ENCODE measurements at regions not wholly inside any gene's neighbourhood (a gene's known extent, or its start where the extent isn't known, plus 50 kb on each side); places are given as distances from the start of the nearest gene placed in this dataset.
"Not testable (repeated sequence)": the region's sequence is repeated elsewhere in the genome, so short reads cannot be mapped to it uniquely, and the experiment has no call there.

- no peak overlapping the region for H3K27ac ChIP-seq (ENCODE audit: low read depth, low read length)
- no peaks in the 10 kb centered on the region for H3K36me3 ChIP-seq (ENCODE audit: insufficient read depth, low read length)
- H3K4me1 ChIP-seq (ENCODE audit: control insufficient read depth, insufficient read depth, low read length, unreplicated experiment) = no peaks in the 10 kb centered on the region
Observed at GRCh38 chr2:128506534-128506933, 187.9 kb upstream of the HS6ST1 start.

GRCh38 chr2:128510701-128511397 lies 192.2 kb upstream of the HS6ST1 start:
- no peak overlapping the region for H2AFZ ChIP-seq (ENCODE audit: low read length, unreplicated experiment)
- no peak overlapping the region for H3K4me3 ChIP-seq (ENCODE audit: low read depth, low read length)
- no peaks in the 10 kb centered on the region for H3K79me2 ChIP-seq (ENCODE audit: control insufficient read depth, insufficient read depth, low read length, unreplicated experiment)
- H3K4me1 ChIP-seq (ENCODE audit: control insufficient read depth, insufficient read depth, low read length, unreplicated experiment) = no peaks in the 10 kb centered on the region
- no peaks in the 10 kb centered on the region for H3K27me3 ChIP-seq (ENCODE audit: insufficient read depth, low read length)
- no peak overlapping the region for H3K27ac ChIP-seq (ENCODE audit: low read depth, low read length)
- H3K36me3 ChIP-seq (ENCODE audit: insufficient read depth, low read length) = no peaks in the 10 kb centered on the region

More at GRCh38 chr2:128506534-128506933, 187.9 kb upstream of the HS6ST1 start:
- Histone ChIP-seq H3K4me3 (ENCODE audit: low read depth, low read length) (no peak overlapping the region), H3K27me3 (ENCODE audit: insufficient read depth, low read length) (no peaks in the 10 kb centered on the region), H2AFZ (ENCODE audit: low read length, unreplicated experiment) (no peak overlapping the region), H3K79me2 (ENCODE audit: control insufficient read depth, insufficient read depth, low read length, unreplicated experiment) (no peaks in the 10 kb centered on the region)

DNA sequence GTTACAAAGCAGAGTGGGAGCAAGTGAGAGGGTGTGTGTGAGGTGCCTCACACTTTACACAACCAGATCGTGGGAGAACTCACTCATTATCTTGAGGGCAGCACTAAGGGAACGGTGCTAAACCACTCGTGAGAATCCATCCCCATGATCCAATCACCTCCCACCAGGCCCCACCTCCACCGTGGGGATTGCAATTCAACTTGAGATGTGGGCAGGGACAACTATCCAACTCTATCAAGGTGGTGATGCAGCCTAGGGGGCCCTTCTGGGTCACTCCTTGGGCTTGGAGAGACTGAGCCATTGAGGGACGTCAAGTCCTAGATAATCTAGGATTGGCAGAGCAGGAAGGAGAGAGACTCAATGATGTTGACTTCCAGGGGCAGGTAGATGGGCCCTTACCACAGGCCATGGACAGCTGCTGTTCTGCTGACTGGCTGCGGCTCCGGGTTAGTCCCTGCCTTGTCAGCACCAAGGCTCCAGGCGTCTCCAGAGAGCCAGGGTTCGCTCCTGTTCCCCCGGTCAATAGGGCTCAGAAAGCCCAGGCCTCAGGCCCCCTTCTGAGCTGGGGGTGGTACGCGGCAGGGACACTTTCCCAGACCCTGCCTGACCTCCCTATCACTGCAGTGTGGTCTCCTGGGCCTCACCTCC lies 193.2 kb upstream of the HS6ST1 start:
- no peaks in the 10 kb centered on the region for H3K27me3 ChIP-seq (ENCODE audit: insufficient read depth, low read length)
- H3K4me3 ChIP-seq (ENCODE audit: low read depth, low read length) = no peak overlapping the region
- no peaks in the 10 kb centered on the region for H3K4me1 ChIP-seq (ENCODE audit: control insufficient read depth, insufficient read depth, low read length, unreplicated experiment)
- no peaks in the 10 kb centered on the region for H3K36me3 ChIP-seq (ENCODE audit: insufficient read depth, low read length)
- H3K27ac ChIP-seq (ENCODE audit: low read depth, low read length) = no peak overlapping the region
- H3K79me2 ChIP-seq (ENCODE audit: control insufficient read depth, insufficient read depth, low read length, unreplicated experiment) = no peaks in the 10 kb centered on the region
- no peak overlapping the region for H2AFZ ChIP-seq (ENCODE audit: low read length, unreplicated experiment)

DNA sequence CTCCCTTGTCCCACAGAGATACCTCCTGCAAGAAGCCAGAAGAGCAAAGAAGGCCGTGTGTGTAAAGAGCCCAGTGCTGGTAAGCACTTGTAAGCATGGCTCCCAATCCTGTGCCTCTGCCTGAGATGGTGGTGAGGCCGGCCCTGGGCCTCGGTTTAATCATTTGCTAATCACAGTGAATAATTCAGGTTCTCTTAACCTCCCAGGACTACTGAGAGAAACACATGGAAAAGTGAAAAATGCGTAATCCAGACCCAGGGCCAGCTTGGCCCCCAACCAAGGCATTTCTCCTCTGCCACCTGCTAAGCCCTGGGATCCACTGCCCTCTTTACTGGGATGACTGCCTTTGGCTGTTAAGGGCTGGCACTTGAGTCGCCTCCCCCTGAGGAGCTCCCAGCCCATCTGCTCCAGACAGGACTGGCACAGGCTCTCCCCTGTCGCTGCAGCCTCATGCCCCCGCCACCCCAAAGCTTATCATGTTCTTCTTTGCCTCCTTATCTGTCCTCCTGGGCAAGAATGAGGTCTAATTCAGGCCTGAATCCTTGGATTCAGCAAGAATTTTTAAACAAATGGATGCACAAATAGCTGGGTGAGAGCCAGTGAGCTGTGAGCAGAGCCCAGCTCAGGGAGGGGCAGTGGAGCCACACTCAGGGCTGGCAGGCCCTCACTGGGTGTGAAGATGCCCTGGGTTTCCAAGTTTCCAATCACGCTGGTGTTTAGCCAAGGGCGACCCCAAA lies 193.9 kb upstream of the HS6ST1 start:
- H2AFZ ChIP-seq (ENCODE audit: low read length, unreplicated experiment) = no peak overlapping the region
- no peak overlapping the region for H3K27ac ChIP-seq (ENCODE audit: low read depth, low read length)
- no peaks in the 10 kb centered on the region for H3K36me3 ChIP-seq (ENCODE audit: insufficient read depth, low read length)
- no peaks in the 10 kb centered on the region for H3K79me2 ChIP-seq (ENCODE audit: control insufficient read depth, insufficient read depth, low read length, unreplicated experiment)
- H3K27me3 ChIP-seq (ENCODE audit: insufficient read depth, low read length) = no peaks in the 10 kb centered on the region
- no peak overlapping the region for H3K4me3 ChIP-seq (ENCODE audit: low read depth, low read length)
- no peaks in the 10 kb centered on the region for H3K4me1 ChIP-seq (ENCODE audit: control insufficient read depth, insufficient read depth, low read length, unreplicated experiment)

- Histone ChIP-seq H3K4me3 (ENCODE audit: low read depth, low read length) (no peak overlapping the region), H2AFZ (ENCODE audit: low read length, unreplicated experiment) (no peak overlapping the region), H3K36me3 (ENCODE audit: insufficient read depth, low read length) (no peaks in the 10 kb centered on the region), H3K27me3 (ENCODE audit: insufficient read depth, low read length) (no peaks in the 10 kb centered on the region), H3K27ac (ENCODE audit: low read depth, low read length) (no peak overlapping the region), H3K79me2 (ENCODE audit: control insufficient read depth, insufficient read depth, low read length, unreplicated experiment) (no peaks in the 10 kb centered on the region), H3K4me1 (ENCODE audit: control insufficient read depth, insufficient read depth, low read length, unreplicated experiment) (no peaks in the 10 kb centered on the region)
Observed at GRCh38 chr2:128513116-128513960, 194.7 kb upstream of the HS6ST1 start.

DNA sequence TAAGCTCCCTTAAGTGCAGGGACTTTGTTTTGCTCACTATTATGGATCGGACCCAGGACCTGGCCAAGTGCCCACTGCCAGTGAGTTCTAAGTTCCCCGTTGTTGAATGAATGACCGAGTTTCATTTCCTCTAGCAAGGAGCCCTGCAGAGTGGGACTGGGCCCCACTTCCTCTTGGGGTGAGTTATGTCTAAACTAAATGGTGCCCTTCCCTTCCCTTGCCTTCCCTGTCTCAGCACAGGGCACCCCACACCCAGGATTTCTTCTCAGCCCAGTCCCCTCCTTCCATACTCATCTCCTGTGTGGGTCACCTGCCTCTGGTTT lies 195.3 kb upstream of the HS6ST1 start:
- Histone ChIP-seq H3K4me1 (ENCODE audit: control insufficient read depth, insufficient read depth, low read length, unreplicated experiment) (no peaks in the 10 kb centered on the region), H3K4me3 (ENCODE audit: low read depth, low read length) (no peak overlapping the region), H3K27me3 (ENCODE audit: insufficient read depth, low read length) (no peaks in the 10 kb centered on the region), H3K36me3 (ENCODE audit: insufficient read depth, low read length) (no peaks in the 10 kb centered on the region), H3K27ac (ENCODE audit: low read depth, low read length) (no peak overlapping the region), H2AFZ (ENCODE audit: low read length, unreplicated experiment) (no peak overlapping the region), H3K79me2 (ENCODE audit: control insufficient read depth, insufficient read depth, low read length, unreplicated experiment) (no peaks in the 10 kb centered on the region)

DNA sequence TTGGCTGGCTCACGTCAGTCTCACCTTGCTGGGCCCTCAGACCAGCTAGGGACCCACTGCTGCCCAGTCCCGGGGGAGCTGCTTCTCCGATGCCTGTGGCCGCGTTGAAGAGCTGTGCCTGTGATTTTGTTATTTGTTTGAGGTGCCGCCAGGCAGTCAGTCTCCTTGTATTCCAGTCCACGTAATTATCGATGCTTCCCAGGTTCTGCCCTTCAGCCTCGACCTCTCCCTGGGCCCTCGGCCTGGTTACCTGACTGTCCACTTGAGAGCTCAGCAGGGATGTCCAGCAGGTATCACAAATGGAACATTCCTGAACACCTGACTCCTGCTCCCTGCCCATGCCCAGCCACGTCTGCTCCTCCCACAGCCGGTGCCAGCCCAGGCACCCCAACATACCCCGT lies 195.9 kb upstream of the HS6ST1 start:
- no peak overlapping the region for H2AFZ ChIP-seq (ENCODE audit: low read length, unreplicated experiment)
- no peaks in the 10 kb centered on the region for H3K36me3 ChIP-seq (ENCODE audit: insufficient read depth, low read length)
- H3K27ac ChIP-seq (ENCODE audit: low read depth, low read length) = no peak overlapping the region
- no peaks in the 10 kb centered on the region for H3K27me3 ChIP-seq (ENCODE audit: insufficient read depth, low read length)
- no peaks in the 10 kb centered on the region for H3K79me2 ChIP-seq (ENCODE audit: control insufficient read depth, insufficient read depth, low read length, unreplicated experiment)
- H3K4me1 ChIP-seq (ENCODE audit: control insufficient read depth, insufficient read depth, low read length, unreplicated experiment) = no peaks in the 10 kb centered on the region
- H3K4me3 ChIP-seq (ENCODE audit: low read depth, low read length) = no peak overlapping the region

- no peaks in the 10 kb centered on the region for H3K4me1 ChIP-seq (ENCODE audit: control insufficient read depth, insufficient read depth, low read length, unreplicated experiment)
- no peak overlapping the region for H3K27ac ChIP-seq (ENCODE audit: low read depth, low read length)
- no peaks in the 10 kb centered on the region for H3K36me3 ChIP-seq (ENCODE audit: insufficient read depth, low read length)
- H2AFZ ChIP-seq (ENCODE audit: low read length, unreplicated experiment) = no peak overlapping the region
- no peak overlapping the region for H3K4me3 ChIP-seq (ENCODE audit: low read depth, low read length)
- no peaks in the 10 kb centered on the region for H3K79me2 ChIP-seq (ENCODE audit: control insufficient read depth, insufficient read depth, low read length, unreplicated experiment)
- no peaks in the 10 kb centered on the region for H3K27me3 ChIP-seq (ENCODE audit: insufficient read depth, low read length)
Observed at GRCh38 chr2:128516938-128517337, 198.3 kb upstream of the HS6ST1 start.

DNA sequence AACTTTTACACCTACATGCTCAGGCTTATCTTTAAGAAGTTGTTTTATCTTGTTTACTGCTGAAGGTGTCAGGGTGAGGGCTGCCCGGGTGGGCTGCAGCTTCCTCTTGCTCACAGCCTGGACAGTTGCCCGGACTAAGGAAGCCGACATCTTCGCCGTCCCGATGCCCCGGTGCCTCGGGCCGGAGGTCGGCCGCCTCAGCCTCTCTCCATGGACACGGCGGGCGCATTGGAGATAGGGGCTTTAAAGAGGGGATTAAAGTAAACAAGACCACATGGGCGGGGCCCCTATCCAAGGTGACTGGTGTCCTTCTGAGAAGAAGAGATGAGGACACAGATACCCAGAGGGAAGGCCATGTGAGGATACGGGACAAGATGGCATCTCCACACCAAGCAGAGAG lies 200.4 kb upstream of the HS6ST1 start:
- H3K79me2 ChIP-seq (ENCODE audit: control insufficient read depth, insufficient read depth, low read length, unreplicated experiment); H3K4me1 ChIP-seq (ENCODE audit: control insufficient read depth, insufficient read depth, low read length, unreplicated experiment); H3K4me3 ChIP-seq (ENCODE audit: low read depth, low read length); H3K36me3 ChIP-seq (ENCODE audit: insufficient read depth, low read length); H3K27me3 ChIP-seq (ENCODE audit: insufficient read depth, low read length); H2AFZ ChIP-seq (ENCODE audit: low read length, unreplicated experiment); H3K27ac ChIP-seq (ENCODE audit: low read depth, low read length): not testable (repeated sequence)

GRCh38 chr2:128519517-128520215 lies 201.0 kb upstream of the HS6ST1 start:
- Histone ChIP-seq H3K79me2 (ENCODE audit: control insufficient read depth, insufficient read depth, low read length, unreplicated experiment) (no peaks in the 10 kb centered on the region), H3K4me1 (ENCODE audit: control insufficient read depth, insufficient read depth, low read length, unreplicated experiment) (no peaks in the 10 kb centered on the region), H3K36me3 (ENCODE audit: insufficient read depth, low read length) (no peaks in the 10 kb centered on the region), H3K4me3 (ENCODE audit: low read depth, low read length) (no peak overlapping the region), H2AFZ (ENCODE audit: low read length, unreplicated experiment) (no peak overlapping the region), H3K27me3 (ENCODE audit: insufficient read depth, low read length) (no peaks in the 10 kb centered on the region), H3K27ac (ENCODE audit: low read depth, low read length) (no peak overlapping the region)
